B cell (primary cell): ENCODE measurements at regions not wholly inside any gene's neighbourhood (a gene's known extent, or its start where the extent isn't known, plus 50 kb on each side); places are given as distances from the start of the nearest gene placed in this dataset.

Experiments used
- ATAC-seq: fragments of 200-7000 bp; cut with Tn5 transposase; one replicate; pipeline ENCODE4 v1.10.0; 2021; ENCODE audit warnings: low read depth, mild to moderate bottlenecking, moderate number of reproducible peaks, moderate library complexity
- CTCF ChIA-PET: fragments of 350-600 bp; sonication (Branson Sonifier 250); formaldehyde crosslinking; loops from one replicate; lab custom pipeline; 2021; ENCODE audit warnings: antibody characterized with exemption, inconsistent platforms; lab: Charles Lee
- POLR2A ChIA-PET: fragments of 350-600 bp; sonication (Branson Sonifier 250); formaldehyde crosslinking; loops from one replicate; lab custom pipeline; 2021; ENCODE audit warnings: antibody characterized with exemption; lab: Charles Lee
- DNase-seq: peaks from one replicate; pipeline ENCODE4 v3.0.0; 2013
- H2AFZ ChIP-seq: 2 replicates; pipeline ENCODE4 v1.6.1; 2012; ENCODE audit warnings: mild to moderate bottlenecking, low read depth, low read length; ENCODE audit not compliant: insufficient read depth, poor library complexity, severe bottlenecking
- H3K27ac ChIP-seq, 2 donors: 1 replicate in 1 of 2; 2 replicates in 1 of 2; pipeline ENCODE4 v1.5.1; 2012 to 2013; ENCODE audit warnings: low read length in 2 of 2, mild to moderate bottlenecking in 2 of 2, moderate library complexity in 1 of 2
- H3K27me3 ChIP-seq, 4 experiments: fragments of 200-600 bp in 1 of 4; sonication (generic) in 1 of 4; replicated peaks in 1 of 4; 1 replicate in 2 of 4; 2 replicates in 2 of 4; pipeline versions ENCODE4 v1.6.1 to v1.7.0; 2013 to 2016; ENCODE audit warnings: low read length in 3 of 4, mild to moderate bottlenecking in 2 of 4, mixed read lengths in 1 of 4, moderate library complexity in 1 of 4; ENCODE audit not compliant: insufficient read depth in 4 of 4, control insufficient read depth in 3 of 4; ENCODE audit errors: control extremely low read depth in 1 of 4
- H3K36me3 ChIP-seq, 2 experiments: replicated peaks in 1 of 2; 1 replicate in 1 of 2; 2 replicates in 1 of 2; pipeline versions ENCODE4 v1.6.1 to v1.7.1; 2013; ENCODE audit warnings: low read length in 1 of 2; ENCODE audit not compliant: insufficient read depth in 2 of 2, control insufficient read depth in 1 of 2; ENCODE audit errors: control extremely low read depth in 1 of 2, extremely low read depth in 1 of 2
- H3K4me1 ChIP-seq, 2 donors: fragments of 200-600 bp in 1 of 2; sonication (generic) in 1 of 2; 1 replicate in 1 of 2; 2 replicates in 1 of 2; pipeline versions ENCODE4 v1.5.1 to v1.6.1; 2013 to 2017; ENCODE audit warnings: low read length in 2 of 2; ENCODE audit not compliant: control insufficient read depth in 2 of 2, insufficient read depth in 2 of 2
- H3K4me2 ChIP-seq: replicated peaks from 2 replicates; pipeline ENCODE3; 2012; ENCODE audit warnings: mild to moderate bottlenecking, low read depth, low read length; ENCODE audit not compliant: poor library complexity, severe bottlenecking
- H3K4me3 ChIP-seq, 5 experiments: fragments of 200-600 bp in 1 of 5; sonication (generic) in 1 of 5; 1 replicate in 3 of 5; 2 replicates in 2 of 5; pipeline versions ENCODE4 v1.5.1 to v1.7.0; 2011 to 2016; ENCODE audit warnings: low read length in 4 of 5, mild to moderate bottlenecking in 4 of 5, low read depth in 2 of 5, control low read depth in 1 of 5, moderate library complexity in 1 of 5; ENCODE audit not compliant: insufficient read depth in 1 of 5; ENCODE audit errors: control extremely low read depth in 1 of 5, extremely low read depth in 1 of 5
- H3K79me2 ChIP-seq: fragments of 200-600 bp; sonication (generic); one replicate; pipeline ENCODE4 v1.6.0; 2016; ENCODE audit warnings: low read length; ENCODE audit not compliant: control insufficient read depth, insufficient read depth
- H3K9ac ChIP-seq: fragments of 200-600 bp; sonication (generic); 2 replicates; pipeline ENCODE4 v1.6.1; 2017; ENCODE audit warnings: mild to moderate bottlenecking, low read length, moderate library complexity
- H3K9me3 ChIP-seq, 3 donors: one replicate each; pipeline versions ENCODE4 v1.6.1 to v1.7.1; 2013; ENCODE audit warnings: low read length in 2 of 3; ENCODE audit not compliant: control insufficient read depth in 2 of 3, insufficient read depth in 1 of 3; ENCODE audit errors: control extremely low read depth in 1 of 3
- H4K20me1 ChIP-seq: 2 replicates; pipeline ENCODE4 v1.6.0; 2012; ENCODE audit warnings: mild to moderate bottlenecking, low read length; ENCODE audit not compliant: insufficient read depth, control insufficient read depth, poor library complexity, severe bottlenecking
- H3K27ac Mint-ChIP-seq: one replicate; pipeline ENCODE4 v1.8.0; 2021; ENCODE audit warnings: mixed read lengths
- H3K27me3 Mint-ChIP-seq: one replicate; pipeline ENCODE4 v1.8.0; 2021; ENCODE audit warnings: mixed read lengths
- H3K4me1 Mint-ChIP-seq: one replicate; pipeline ENCODE4 v1.8.0; 2021; ENCODE audit warnings: mixed read lengths
- H3K4me3 Mint-ChIP-seq: one replicate; pipeline ENCODE4 v1.8.0; 2021; ENCODE audit warnings: mixed read lengths
- H3K9me3 Mint-ChIP-seq: one replicate; pipeline ENCODE4 v1.8.0; 2022; ENCODE audit warnings: mixed read lengths; ENCODE audit not compliant: insufficient read depth
- EZH2 ChIP-seq: IDR thresholded peaks from 2 replicates; pipeline ENCODE4 v1.6.1; 2012; ENCODE audit warnings: borderline replicate concordance, low read depth, mild to moderate bottlenecking, moderate library complexity, low read length; ENCODE audit not compliant: insufficient read depth, poor library complexity, severe bottlenecking
- WGBS: methylation state at CpG from one replicate; pipeline ENCODE4 v1.1.5; 2013; ENCODE audit warnings: missing lambda C conversion rate; ENCODE audit not compliant: insufficient coverage; 5-methylcytosine and 5-hydroxymethylcytosine counted together
- intact Hi-C: fragments of 100-400 bp; cut with micrococcal nuclease; formaldehyde crosslinking; loops from one replicate; pipeline ENCODE4 v1.10.0; 2022
- TF ChIP-seq, protein P1 (sequence below): fragments of 200-600 bp; IDR thresholded peaks from one replicate; pipeline ENCODE4 v1.8.0; 2022; ENCODE audit warnings: antibody characterized with exemption, mild to moderate bottlenecking

DNA sequence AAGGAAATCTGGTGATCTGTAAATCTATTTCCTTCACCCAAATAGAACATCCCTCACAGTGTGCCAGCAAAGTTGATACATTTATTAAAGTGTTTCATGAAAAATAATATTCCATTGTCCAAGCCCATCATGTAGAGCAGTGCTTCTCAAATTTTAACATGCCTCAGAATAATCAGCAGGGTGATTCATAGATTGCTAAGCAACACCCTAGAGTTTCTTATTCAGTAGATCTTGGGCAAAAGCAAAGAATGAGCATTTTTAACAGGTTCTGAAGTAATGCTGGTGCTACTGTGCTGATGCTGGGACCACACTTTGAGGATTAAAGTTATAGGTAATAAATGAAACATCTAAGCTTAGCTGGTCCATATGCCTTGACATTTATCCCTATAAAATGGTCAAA lies 210.5 kb downstream of the ZIC4 start:
- intact Hi-C loops = no loop called here
- Histone ChIP-seq H3K9ac (no peak overlapping the region), H4K20me1 (no peaks in the 10 kb centered on the region), H3K4me3 (no peak overlapping the region), H3K4me1 (no peaks in the 10 kb centered on the region), H3K9me3 (no peaks in the 10 kb centered on the region), H3K27ac (no peak overlapping the region), H3K27me3 (no peaks in the 10 kb centered on the region), H3K36me3 (no peaks in the 10 kb centered on the region), H3K79me2 (no peaks in the 10 kb centered on the region), H2AFZ (no peak overlapping the region), H3K4me2 (no peak overlapping the region)
- no peaks in the 10 kb centered on the region for H3K4me1 Mint-ChIP-seq
- ChIA-PET POLR2A (no interaction called here), CTCF (no interaction called here)
- no peak overlapping the region for H3K27ac Mint-ChIP-seq
- H3K4me3 Mint-ChIP-seq = no peak overlapping the region
- TF ChIP-seq, protein P1, sequence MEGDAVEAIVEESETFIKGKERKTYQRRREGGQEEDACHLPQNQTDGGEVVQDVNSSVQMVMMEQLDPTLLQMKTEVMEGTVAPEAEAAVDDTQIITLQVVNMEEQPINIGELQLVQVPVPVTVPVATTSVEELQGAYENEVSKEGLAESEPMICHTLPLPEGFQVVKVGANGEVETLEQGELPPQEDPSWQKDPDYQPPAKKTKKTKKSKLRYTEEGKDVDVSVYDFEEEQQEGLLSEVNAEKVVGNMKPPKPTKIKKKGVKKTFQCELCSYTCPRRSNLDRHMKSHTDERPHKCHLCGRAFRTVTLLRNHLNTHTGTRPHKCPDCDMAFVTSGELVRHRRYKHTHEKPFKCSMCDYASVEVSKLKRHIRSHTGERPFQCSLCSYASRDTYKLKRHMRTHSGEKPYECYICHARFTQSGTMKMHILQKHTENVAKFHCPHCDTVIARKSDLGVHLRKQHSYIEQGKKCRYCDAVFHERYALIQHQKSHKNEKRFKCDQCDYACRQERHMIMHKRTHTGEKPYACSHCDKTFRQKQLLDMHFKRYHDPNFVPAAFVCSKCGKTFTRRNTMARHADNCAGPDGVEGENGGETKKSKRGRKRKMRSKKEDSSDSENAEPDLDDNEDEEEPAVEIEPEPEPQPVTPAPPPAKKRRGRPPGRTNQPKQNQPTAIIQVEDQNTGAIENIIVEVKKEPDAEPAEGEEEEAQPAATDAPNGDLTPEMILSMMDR = no peak
- no peak for TF ChIP-seq EZH2
- DNase-seq (no peak), ATAC-seq (no peak)
- H3K27me3 Mint-ChIP-seq = no peaks in the 10 kb centered on the region
- no peaks in the 10 kb centered on the region for H3K9me3 Mint-ChIP-seq

DNA sequence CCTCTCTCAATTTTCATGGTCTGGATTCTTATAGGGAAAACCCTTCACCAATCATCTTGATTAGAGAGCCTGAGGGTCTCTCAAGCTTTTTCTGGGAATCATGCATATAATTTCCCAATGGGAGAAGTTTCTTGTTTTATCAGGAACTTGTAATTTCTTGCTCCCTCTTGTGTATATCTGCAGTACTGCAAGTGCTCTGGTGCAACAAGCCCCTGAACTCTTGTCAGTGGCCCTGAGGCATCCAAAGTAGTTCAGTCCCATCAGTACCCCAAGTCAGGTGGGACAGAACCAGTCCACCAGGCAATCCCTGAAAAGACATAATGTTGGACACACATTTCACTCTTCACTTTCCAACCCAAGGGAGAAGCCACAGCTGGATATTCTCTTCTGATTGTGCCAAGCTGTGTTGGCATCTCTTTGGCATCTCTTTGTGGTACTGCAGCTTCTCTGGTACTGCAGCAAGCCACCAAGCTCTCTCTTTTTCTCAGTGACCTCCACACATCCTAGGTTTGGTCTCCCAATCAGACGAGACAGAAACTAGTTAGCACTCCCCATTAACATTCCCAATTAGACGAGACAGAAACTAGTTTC lies 214.5 kb downstream of the ZIC4 start:
- no peaks in the 10 kb centered on the region for H3K4me1 Mint-ChIP-seq
- WGBS = no CpG with 5 or more reads among the region's 2 CpGs
- Histone ChIP-seq H3K4me2 (no peak overlapping the region), H2AFZ (no peak overlapping the region), H3K79me2 (no peaks in the 10 kb centered on the region), H3K36me3 (no peaks in the 10 kb centered on the region), H4K20me1 (no peaks in the 10 kb centered on the region), H3K27ac (no peak overlapping the region), H3K4me1 (no peaks in the 10 kb centered on the region), H3K9me3 (no peaks in the 10 kb centered on the region), H3K4me3 (no peak overlapping the region), H3K9ac (no peak overlapping the region), H3K27me3 (no peaks in the 10 kb centered on the region)
- peaks cover 3% of the 10 kb centered on the region for H3K9me3 Mint-ChIP-seq
- H3K27ac Mint-ChIP-seq = no peak overlapping the region
- ATAC-seq (no peak), DNase-seq (peak; percentile 2)
- TF ChIP-seq, protein P1 = peak; percentile 25
- no peak for TF ChIP-seq EZH2
- intact Hi-C loops = no loop called here
- H3K27me3 Mint-ChIP-seq = no peaks in the 10 kb centered on the region
- no peak overlapping the region for H3K4me3 Mint-ChIP-seq
- ChIA-PET CTCF (no interaction called here), POLR2A (no interaction called here)
